Vagina (tissue), 2 donors: ENCODE measurements at regions not wholly inside any gene's neighbourhood (a gene's known extent, or its start where the extent isn't known, plus 50 kb on each side); places are given as distances from the start of the nearest gene placed in this dataset.
"Not testable (repeated sequence)": the region's sequence is repeated elsewhere in the genome, so short reads cannot be mapped to it uniquely, and the experiment has no call there.

ENCODE experiments used
- CTCF ChIP-seq, 3 experiments: fragments of 450-650 bp in 2 of 3; fragments of 200-600 bp in 1 of 3; sonication (generic) in 1 of 3; IDR thresholded peaks; one replicate each; pipeline ENCODE4 v1.5.1; 2017 to 2019; ENCODE audit warnings: antibody characterized with exemption in 3 of 3, mild to moderate bottlenecking in 2 of 3, moderate library complexity in 2 of 3
- POLR2A ChIP-seq, 2 donors: fragments of 450-650 bp; IDR thresholded peaks; one replicate each; pipeline ENCODE4 v1.6.1; 2017; ENCODE audit warnings: antibody characterized with exemption in 2 of 2, mild to moderate bottlenecking in 2 of 2, moderate library complexity in 2 of 2

DNA sequence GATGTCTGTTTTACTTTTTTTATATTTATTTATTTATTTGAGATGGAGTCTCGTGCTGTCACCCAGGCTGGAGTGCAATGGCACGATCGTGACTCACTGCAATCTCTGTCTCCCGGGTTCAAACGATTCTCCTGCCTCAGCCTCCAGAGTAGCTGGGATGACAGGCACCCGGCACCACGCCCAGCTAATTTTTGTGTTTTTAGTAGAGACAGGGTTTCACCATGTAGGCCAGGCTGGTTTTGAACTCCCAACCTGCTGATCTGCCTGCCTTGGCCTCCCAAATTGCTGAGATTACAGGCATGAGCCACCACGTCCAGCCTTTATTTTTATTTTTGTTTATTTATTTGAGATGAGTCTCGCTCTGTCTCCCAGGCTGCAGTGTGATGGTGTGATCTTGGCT is 186.6 kb downstream of the SHOX start:
- not testable (repeated sequence) for TF ChIP-seq CTCF, POLR2A (IDR thresholded peaks at IDR 0.05)
